Activated CD8-positive, alpha-beta T cell treated with anti-CD3 and anti-CD28 coated beads for 36 hours (primary cell): ENCODE measurements at regions not wholly inside any gene's neighbourhood (a gene's known extent, or its start where the extent isn't known, plus 50 kb on each side); places are given as distances from the start of the nearest gene placed in this dataset.

Experiments
- ATAC-seq: fragments of 200-7000 bp; cut with Tn5 transposase; one replicate; pipeline ENCODE4 v1.10.0; 2021; ENCODE audit warnings: mild to moderate bottlenecking, moderate library complexity
- CTCF ChIA-PET: fragments of 350-600 bp; sonication (Branson Sonifier 250); formaldehyde crosslinking; loops from one replicate; lab custom pipeline; 2021; ENCODE audit warnings: antibody characterized with exemption; lab: Charles Lee
- POLR2A ChIA-PET: fragments of 350-600 bp; sonication (Branson Sonifier 250); formaldehyde crosslinking; loops from one replicate; lab custom pipeline; 2021; ENCODE audit warnings: antibody characterized with exemption; lab: Charles Lee
- DNase-seq: peaks from one replicate; pipeline ENCODE4 v3.0.0-alpha.2; 2020
- H3K27ac Mint-ChIP-seq: one replicate; pipeline ENCODE4 v1.8.0; 2021; ENCODE audit warnings: mild to moderate bottlenecking, mixed read lengths
- H3K27me3 Mint-ChIP-seq: one replicate; pipeline ENCODE4 v1.8.0; 2021; ENCODE audit warnings: mixed read lengths
- H3K36me3 Mint-ChIP-seq: one replicate; pipeline ENCODE4 v1.8.0; 2021; ENCODE audit warnings: low read depth, mixed read lengths
- H3K4me1 Mint-ChIP-seq: one replicate; pipeline ENCODE4 v1.8.0; 2021; ENCODE audit warnings: low read depth, mixed read lengths
- H3K4me3 Mint-ChIP-seq: one replicate; pipeline ENCODE4 v1.8.0; 2021; ENCODE audit warnings: mild to moderate bottlenecking, moderate library complexity, mixed read lengths
- H3K9me3 Mint-ChIP-seq: one replicate; pipeline ENCODE4 v1.8.0; 2021; ENCODE audit warnings: mixed read lengths
- intact Hi-C: fragments of 100-400 bp; cut with micrococcal nuclease; formaldehyde crosslinking; loops from one replicate; pipeline ENCODE4 v1.10.0; 2022
- TF ChIP-seq, protein P1 (sequence below): fragments of 200-600 bp; IDR thresholded peaks from one replicate; pipeline ENCODE4 v1.8.0; 2022; ENCODE audit warnings: antibody characterized with exemption, mild to moderate bottlenecking

DNA sequence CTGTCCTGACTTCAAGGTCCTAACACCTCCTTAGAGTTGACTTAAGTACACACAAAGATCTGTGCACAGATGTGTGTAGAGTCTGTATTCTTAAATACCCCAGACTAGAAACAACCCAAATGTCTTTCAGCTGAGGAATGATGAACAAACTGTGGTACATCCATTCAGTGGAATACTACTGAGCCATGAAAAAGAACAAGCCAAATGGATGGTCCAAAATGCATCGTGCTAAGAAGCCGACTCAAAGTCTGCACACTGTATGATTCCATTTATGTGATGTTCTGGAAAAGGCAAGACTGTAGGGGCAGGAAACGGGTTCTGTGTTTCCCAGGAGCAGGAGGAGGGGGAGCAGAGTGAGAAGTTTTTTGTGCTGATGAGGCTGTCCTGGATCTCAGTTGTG lies 56.7 kb upstream of the LINC01488 start:
- no peak for ATAC-seq
- Mint-ChIP-seq H3K4me3 (no peak overlapping the region), H3K4me1 (peaks cover 14% of the 10 kb centered on the region), H3K27me3 (peaks cover 23% of the 10 kb centered on the region), H3K27ac (no peak overlapping the region), H3K36me3 (peaks cover 4% of the 10 kb centered on the region), H3K9me3 (peaks cover 9% of the 10 kb centered on the region)
- intact Hi-C loops = no loop called here
- DNase-seq = no peak
- ChIA-PET POLR2A (no interaction called here), CTCF (interaction anchor here (0.7 kb wide), 1 partner anchor 722 kb away, joined by 3 read pairs; no protein-coding TSS in a partner anchor)
- TF ChIP-seq, protein P1, sequence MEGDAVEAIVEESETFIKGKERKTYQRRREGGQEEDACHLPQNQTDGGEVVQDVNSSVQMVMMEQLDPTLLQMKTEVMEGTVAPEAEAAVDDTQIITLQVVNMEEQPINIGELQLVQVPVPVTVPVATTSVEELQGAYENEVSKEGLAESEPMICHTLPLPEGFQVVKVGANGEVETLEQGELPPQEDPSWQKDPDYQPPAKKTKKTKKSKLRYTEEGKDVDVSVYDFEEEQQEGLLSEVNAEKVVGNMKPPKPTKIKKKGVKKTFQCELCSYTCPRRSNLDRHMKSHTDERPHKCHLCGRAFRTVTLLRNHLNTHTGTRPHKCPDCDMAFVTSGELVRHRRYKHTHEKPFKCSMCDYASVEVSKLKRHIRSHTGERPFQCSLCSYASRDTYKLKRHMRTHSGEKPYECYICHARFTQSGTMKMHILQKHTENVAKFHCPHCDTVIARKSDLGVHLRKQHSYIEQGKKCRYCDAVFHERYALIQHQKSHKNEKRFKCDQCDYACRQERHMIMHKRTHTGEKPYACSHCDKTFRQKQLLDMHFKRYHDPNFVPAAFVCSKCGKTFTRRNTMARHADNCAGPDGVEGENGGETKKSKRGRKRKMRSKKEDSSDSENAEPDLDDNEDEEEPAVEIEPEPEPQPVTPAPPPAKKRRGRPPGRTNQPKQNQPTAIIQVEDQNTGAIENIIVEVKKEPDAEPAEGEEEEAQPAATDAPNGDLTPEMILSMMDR = no peak

DNA sequence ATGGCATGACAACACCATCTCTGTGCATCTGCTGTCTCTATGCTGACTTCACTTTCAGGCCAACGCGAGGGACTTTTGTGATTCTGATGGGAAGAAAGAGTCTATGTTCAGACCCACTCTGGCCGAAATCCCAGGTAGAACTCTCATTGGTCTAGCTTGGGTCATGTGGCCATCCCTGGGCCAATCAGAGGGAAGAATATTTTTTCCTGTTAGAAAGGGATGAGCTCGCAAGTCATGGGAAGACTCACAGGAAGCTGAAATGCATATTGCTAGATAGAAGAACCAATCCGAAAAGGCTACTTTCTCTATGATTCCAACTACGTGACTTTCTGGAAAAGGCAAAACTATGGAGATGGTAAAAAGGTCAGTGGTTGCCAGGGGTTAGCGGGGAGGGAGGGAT lies 56.0 kb upstream of the LINC01488 start:
- Mint-ChIP-seq H3K36me3 (peaks cover 4% of the 10 kb centered on the region), H3K9me3 (peaks cover 9% of the 10 kb centered on the region), H3K4me3 (no peak overlapping the region), H3K27ac (no peak overlapping the region), H3K4me1 (peaks cover 14% of the 10 kb centered on the region), H3K27me3 (peaks cover 23% of the 10 kb centered on the region)
- intact Hi-C loops = no loop called here
- POLR2A ChIA-PET = no interaction called here
- CTCF ChIA-PET = no interaction called here
- DNase-seq (no peak), ATAC-seq (no peak)
- TF ChIP-seq, protein P1 = no peak

DNA sequence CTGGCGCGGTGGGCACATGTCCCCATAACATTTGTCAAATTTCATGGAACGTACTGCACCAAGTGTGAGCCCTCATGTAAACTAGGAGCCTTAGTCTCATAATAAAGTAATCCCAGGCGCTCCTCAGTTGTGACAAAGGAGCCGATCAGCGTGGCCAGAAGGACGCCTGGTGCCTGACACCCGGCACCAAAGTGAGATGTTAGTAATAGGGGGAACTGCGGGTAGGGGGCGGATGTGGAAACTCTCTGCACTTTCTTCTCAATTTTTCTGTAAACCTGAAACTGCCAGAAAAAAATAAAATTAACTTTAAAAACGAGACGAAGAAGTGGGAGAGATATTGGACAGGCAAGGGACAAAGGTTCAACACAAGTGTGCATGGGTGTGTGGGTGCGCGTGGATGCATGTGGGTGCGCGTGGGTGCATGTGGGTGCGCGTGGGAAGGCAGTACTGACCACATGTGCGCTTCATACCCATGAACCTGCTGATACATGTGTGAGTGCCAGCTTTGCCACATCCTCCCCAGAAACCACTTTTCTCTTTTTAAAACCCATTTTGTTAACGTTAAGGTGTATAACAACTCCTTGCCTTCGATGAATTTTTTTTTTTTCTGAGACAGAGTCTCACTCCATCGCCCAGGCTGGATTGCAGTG lies 55.4 kb upstream of the LINC01488 start:
- peaks cover 23% of the 10 kb centered on the region for H3K27me3 Mint-ChIP-seq
- peak; percentile 88 for ATAC-seq
- peaks cover 9% of the 10 kb centered on the region for H3K9me3 Mint-ChIP-seq
- CTCF ChIA-PET = interaction anchor here (0.6 kb wide), 1 partner anchor 115 kb away, joined by 3 read pairs; no protein-coding TSS in a partner anchor
- TF ChIP-seq, protein P1 = no peak
- peaks cover 4% of the 10 kb centered on the region for H3K36me3 Mint-ChIP-seq
- H3K27ac Mint-ChIP-seq = no peak overlapping the region
- H3K4me1 Mint-ChIP-seq = peaks cover 14% of the 10 kb centered on the region
- no peak overlapping the region for H3K4me3 Mint-ChIP-seq
- intact Hi-C loops = no loop called here
- POLR2A ChIA-PET = interaction anchor here (1.0 kb wide), 1 partner anchor 15 kb away, joined by 4 read pairs; no protein-coding TSS in a partner anchor
- DNase-seq = peak; percentile 80

DNA sequence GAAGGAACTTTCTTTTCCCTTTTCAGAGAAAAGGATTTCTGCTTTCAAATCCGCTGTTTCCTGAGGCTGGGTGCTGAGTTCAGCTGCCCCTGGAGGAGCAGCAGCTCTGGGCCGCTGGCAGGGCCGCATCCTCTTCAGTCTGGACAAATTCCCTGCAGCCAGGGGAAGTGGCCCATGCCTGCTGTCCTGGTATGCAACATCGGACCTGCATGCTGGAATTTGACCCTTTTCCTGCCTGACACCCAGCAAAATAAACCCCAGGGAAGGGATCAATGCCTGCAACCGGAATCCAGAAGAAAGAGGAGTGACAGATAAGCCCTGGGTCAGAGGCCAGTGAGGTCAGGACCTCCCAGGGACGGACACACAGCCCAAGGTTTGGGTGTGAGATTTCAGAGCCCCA lies 54.1 kb upstream of the LINC01488 start:
- no peak for ATAC-seq
- TF ChIP-seq, protein P1 = no peak
- peaks cover 14% of the 10 kb centered on the region for H3K4me1 Mint-ChIP-seq
- H3K36me3 Mint-ChIP-seq = peaks cover 4% of the 10 kb centered on the region
- no peak overlapping the region for H3K27ac Mint-ChIP-seq
- no peak for DNase-seq
- H3K4me3 Mint-ChIP-seq = no peak overlapping the region
- intact Hi-C loops = no loop called here
- H3K27me3 Mint-ChIP-seq = peaks cover 26% of the 10 kb centered on the region
- CTCF ChIA-PET = no interaction called here
- POLR2A ChIA-PET = interaction anchor here (0.6 kb wide), 1 partner anchor 580 kb away, joined by 3 read pairs; no protein-coding TSS in a partner anchor
- peaks cover 9% of the 10 kb centered on the region for H3K9me3 Mint-ChIP-seq
